B cell (primary cell): ENCODE measurements at regions not wholly inside any gene's neighbourhood (a gene's known extent, or its start where the extent isn't known, plus 50 kb on each side); places are given as distances from the start of the nearest gene placed in this dataset.

ENCODE experiments used
- ATAC-seq: fragments of 200-7000 bp; cut with Tn5 transposase; one replicate; pipeline ENCODE4 v1.10.0; 2021; ENCODE audit warnings: low read depth, mild to moderate bottlenecking, moderate number of reproducible peaks, moderate library complexity
- CTCF ChIA-PET: fragments of 350-600 bp; sonication (Branson Sonifier 250); formaldehyde crosslinking; loops from one replicate; lab custom pipeline; 2021; ENCODE audit warnings: antibody characterized with exemption, inconsistent platforms; lab: Charles Lee
- POLR2A ChIA-PET: fragments of 350-600 bp; sonication (Branson Sonifier 250); formaldehyde crosslinking; loops from one replicate; lab custom pipeline; 2021; ENCODE audit warnings: antibody characterized with exemption; lab: Charles Lee
- DNase-seq: peaks from one replicate; pipeline ENCODE4 v3.0.0; 2013
- H2AFZ ChIP-seq: 2 replicates; pipeline ENCODE4 v1.6.1; 2012; ENCODE audit warnings: mild to moderate bottlenecking, low read depth, low read length; ENCODE audit not compliant: insufficient read depth, poor library complexity, severe bottlenecking
- H3K27ac ChIP-seq, 2 donors: 1 replicate in 1 of 2; 2 replicates in 1 of 2; pipeline ENCODE4 v1.5.1; 2012 to 2013; ENCODE audit warnings: low read length in 2 of 2, mild to moderate bottlenecking in 2 of 2, moderate library complexity in 1 of 2
- H3K27me3 ChIP-seq, 4 experiments: fragments of 200-600 bp in 1 of 4; sonication (generic) in 1 of 4; replicated peaks in 1 of 4; 1 replicate in 2 of 4; 2 replicates in 2 of 4; pipeline versions ENCODE4 v1.6.1 to v1.7.0; 2013 to 2016; ENCODE audit warnings: low read length in 3 of 4, mild to moderate bottlenecking in 2 of 4, mixed read lengths in 1 of 4, moderate library complexity in 1 of 4; ENCODE audit not compliant: insufficient read depth in 4 of 4, control insufficient read depth in 3 of 4; ENCODE audit errors: control extremely low read depth in 1 of 4
- H3K36me3 ChIP-seq, 2 experiments: replicated peaks in 1 of 2; 1 replicate in 1 of 2; 2 replicates in 1 of 2; pipeline versions ENCODE4 v1.6.1 to v1.7.1; 2013; ENCODE audit warnings: low read length in 1 of 2; ENCODE audit not compliant: insufficient read depth in 2 of 2, control insufficient read depth in 1 of 2; ENCODE audit errors: control extremely low read depth in 1 of 2, extremely low read depth in 1 of 2
- H3K4me1 ChIP-seq, 2 donors: fragments of 200-600 bp in 1 of 2; sonication (generic) in 1 of 2; 1 replicate in 1 of 2; 2 replicates in 1 of 2; pipeline versions ENCODE4 v1.5.1 to v1.6.1; 2013 to 2017; ENCODE audit warnings: low read length in 2 of 2; ENCODE audit not compliant: control insufficient read depth in 2 of 2, insufficient read depth in 2 of 2
- H3K4me2 ChIP-seq: replicated peaks from 2 replicates; pipeline ENCODE3; 2012; ENCODE audit warnings: mild to moderate bottlenecking, low read depth, low read length; ENCODE audit not compliant: poor library complexity, severe bottlenecking
- H3K4me3 ChIP-seq, 5 experiments: fragments of 200-600 bp in 1 of 5; sonication (generic) in 1 of 5; 1 replicate in 3 of 5; 2 replicates in 2 of 5; pipeline versions ENCODE4 v1.5.1 to v1.7.0; 2011 to 2016; ENCODE audit warnings: low read length in 4 of 5, mild to moderate bottlenecking in 4 of 5, low read depth in 2 of 5, control low read depth in 1 of 5, moderate library complexity in 1 of 5; ENCODE audit not compliant: insufficient read depth in 1 of 5; ENCODE audit errors: control extremely low read depth in 1 of 5, extremely low read depth in 1 of 5
- H3K79me2 ChIP-seq: fragments of 200-600 bp; sonication (generic); one replicate; pipeline ENCODE4 v1.6.0; 2016; ENCODE audit warnings: low read length; ENCODE audit not compliant: control insufficient read depth, insufficient read depth
- H3K9ac ChIP-seq: fragments of 200-600 bp; sonication (generic); 2 replicates; pipeline ENCODE4 v1.6.1; 2017; ENCODE audit warnings: mild to moderate bottlenecking, low read length, moderate library complexity
- H3K9me3 ChIP-seq, 3 donors: one replicate each; pipeline versions ENCODE4 v1.6.1 to v1.7.1; 2013; ENCODE audit warnings: low read length in 2 of 3; ENCODE audit not compliant: control insufficient read depth in 2 of 3, insufficient read depth in 1 of 3; ENCODE audit errors: control extremely low read depth in 1 of 3
- H4K20me1 ChIP-seq: 2 replicates; pipeline ENCODE4 v1.6.0; 2012; ENCODE audit warnings: mild to moderate bottlenecking, low read length; ENCODE audit not compliant: insufficient read depth, control insufficient read depth, poor library complexity, severe bottlenecking
- H3K27ac Mint-ChIP-seq: one replicate; pipeline ENCODE4 v1.8.0; 2021; ENCODE audit warnings: mixed read lengths
- H3K27me3 Mint-ChIP-seq: one replicate; pipeline ENCODE4 v1.8.0; 2021; ENCODE audit warnings: mixed read lengths
- H3K4me1 Mint-ChIP-seq: one replicate; pipeline ENCODE4 v1.8.0; 2021; ENCODE audit warnings: mixed read lengths
- H3K4me3 Mint-ChIP-seq: one replicate; pipeline ENCODE4 v1.8.0; 2021; ENCODE audit warnings: mixed read lengths
- H3K9me3 Mint-ChIP-seq: one replicate; pipeline ENCODE4 v1.8.0; 2022; ENCODE audit warnings: mixed read lengths; ENCODE audit not compliant: insufficient read depth
- CTCF ChIP-seq: fragments of 200-600 bp; IDR thresholded peaks from one replicate; pipeline ENCODE4 v1.8.0; 2022; ENCODE audit warnings: antibody characterized with exemption, mild to moderate bottlenecking
- EZH2 ChIP-seq: IDR thresholded peaks from 2 replicates; pipeline ENCODE4 v1.6.1; 2012; ENCODE audit warnings: borderline replicate concordance, low read depth, mild to moderate bottlenecking, moderate library complexity, low read length; ENCODE audit not compliant: insufficient read depth, poor library complexity, severe bottlenecking
- WGBS: methylation state at CpG from one replicate; pipeline ENCODE4 v1.1.5; 2013; ENCODE audit warnings: missing lambda C conversion rate; ENCODE audit not compliant: insufficient coverage; 5-methylcytosine and 5-hydroxymethylcytosine counted together
- intact Hi-C: fragments of 100-400 bp; cut with micrococcal nuclease; formaldehyde crosslinking; loops from one replicate; pipeline ENCODE4 v1.10.0; 2022

- intact Hi-C loops: no loop called here
- ChIA-PET POLR2A (no interaction called here), CTCF (no interaction called here)
- Histone ChIP-seq H3K36me3 (no peaks in the 10 kb centered on the region), H3K79me2 (no peaks in the 10 kb centered on the region), H4K20me1 (no peaks in the 10 kb centered on the region), H3K4me1 (no peaks in the 10 kb centered on the region), H3K27me3 (peaks cover 0 to 3% (median 0%) of the 10 kb centered on the region in 4 experiments), H3K9ac (no peak overlapping the region), H3K9me3 (peaks cover 0 to 6% (median 3%) of the 10 kb centered on the region in 3 donors), H3K4me2 (no peak overlapping the region), H3K4me3 (no peak overlapping the region), H3K27ac (no peak overlapping the region), H2AFZ (no peak overlapping the region)
- Mint-ChIP-seq H3K9me3 (peaks cover 13% of the 10 kb centered on the region), H3K27ac (no peak overlapping the region), H3K4me1 (no peaks in the 10 kb centered on the region), H3K4me3 (no peak overlapping the region), H3K27me3 (peaks cover 2% of the 10 kb centered on the region)
- no peak for DNase-seq
- TF ChIP-seq EZH2 (no peak), CTCF (no peak)
- no peak for ATAC-seq
- WGBS: 17% methylated on average over 1 of the region's 5 CpGs
Measured at GRCh38 chr2:191479680-191480023, 198.3 kb upstream of the NABP1 start.

- Histone ChIP-seq H3K79me2 (no peaks in the 10 kb centered on the region), H4K20me1 (no peaks in the 10 kb centered on the region), H2AFZ (no peak overlapping the region), H3K4me3 (no peak overlapping the region), H3K27me3 (peaks cover 0 to 7% (median 0%) of the 10 kb centered on the region in 4 experiments), H3K27ac (no peak overlapping the region), H3K4me1 (no peaks in the 10 kb centered on the region), H3K36me3 (no peaks in the 10 kb centered on the region), H3K4me2 (no peak overlapping the region), H3K9ac (no peak overlapping the region), H3K9me3 (peaks cover 0 to 6% (median 3%) of the 10 kb centered on the region in 3 donors)
- intact Hi-C loops: no loop called here
- no peaks in the 10 kb centered on the region for H3K4me1 Mint-ChIP-seq
- no peak for DNase-seq
- H3K27me3 Mint-ChIP-seq: peaks cover 6% of the 10 kb centered on the region
- ChIA-PET POLR2A (interaction anchor here (0.6 kb wide), 1 partner anchor 14 kb away, joined by 6 read pairs; no protein-coding TSS in a partner anchor), CTCF (interaction anchor here (1.0 kb wide), 1 partner anchor 16 kb away, joined by 3 read pairs; no protein-coding TSS in a partner anchor)
- no CpG with 5 or more reads among the region's 3 CpGs for WGBS
- no peak for ATAC-seq
- no peak overlapping the region for H3K27ac Mint-ChIP-seq
- peaks cover 13% of the 10 kb centered on the region for H3K9me3 Mint-ChIP-seq
- TF ChIP-seq CTCF: no peak
- no peak for TF ChIP-seq EZH2
- H3K4me3 Mint-ChIP-seq: no peak overlapping the region
Measured at GRCh38 chr2:191481305-191482070, 196.4 kb upstream of the NABP1 start.
